ENCODE measurements at regions not wholly inside any gene's neighbourhood (a gene's known extent, or its start where the extent isn't known, plus 50 kb on each side); places are given as distances from the start of the nearest gene placed in this dataset.

DNA sequence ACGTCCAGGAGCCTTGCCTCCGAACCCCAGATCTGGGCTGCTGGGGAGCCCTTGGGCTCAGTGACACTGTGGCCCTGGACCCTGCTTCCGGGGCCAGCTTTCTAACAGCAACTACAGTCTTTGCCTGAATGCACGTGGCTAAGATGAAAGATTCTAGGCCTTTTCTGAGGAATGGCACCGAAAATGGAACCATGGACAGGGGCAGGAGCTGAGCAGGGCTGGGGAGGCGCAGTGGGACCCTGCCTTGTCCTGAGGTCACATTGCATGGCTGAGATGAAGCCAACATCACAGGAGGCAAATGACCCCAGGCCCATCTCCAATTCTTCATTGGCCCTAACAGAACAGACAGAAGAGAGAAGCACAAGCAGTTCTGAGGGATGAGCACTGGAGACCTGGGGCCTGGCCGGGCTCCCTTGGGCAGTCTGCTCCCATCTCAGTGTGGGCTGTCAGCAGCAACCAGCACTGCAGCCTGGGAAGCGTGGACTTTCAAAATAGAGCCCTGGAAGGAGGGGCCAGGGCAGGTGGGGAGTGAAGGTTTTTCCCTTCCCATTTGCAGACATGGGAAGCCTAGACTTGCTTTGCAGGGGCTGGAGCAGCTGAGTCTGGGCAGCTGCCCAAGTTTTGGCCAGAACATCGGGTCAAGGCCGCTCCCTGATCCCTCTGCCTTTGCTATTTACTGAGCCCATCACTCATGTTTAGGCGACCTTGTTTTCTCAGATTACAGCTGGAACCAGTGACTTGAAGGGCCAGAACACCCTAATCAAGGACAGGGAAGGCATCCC, 114.4 kb upstream of the TCERG1L start:
- DNase-seq: no peak

- no peak for DNase-seq
Observed at GRCh38 chr10:131426534-131426898, 115.0 kb upstream of the TCERG1L start.

GRCh38 chr10:131427281-131427680, 115.8 kb upstream of the TCERG1L start:
- DNase-seq: no peak

DNA sequence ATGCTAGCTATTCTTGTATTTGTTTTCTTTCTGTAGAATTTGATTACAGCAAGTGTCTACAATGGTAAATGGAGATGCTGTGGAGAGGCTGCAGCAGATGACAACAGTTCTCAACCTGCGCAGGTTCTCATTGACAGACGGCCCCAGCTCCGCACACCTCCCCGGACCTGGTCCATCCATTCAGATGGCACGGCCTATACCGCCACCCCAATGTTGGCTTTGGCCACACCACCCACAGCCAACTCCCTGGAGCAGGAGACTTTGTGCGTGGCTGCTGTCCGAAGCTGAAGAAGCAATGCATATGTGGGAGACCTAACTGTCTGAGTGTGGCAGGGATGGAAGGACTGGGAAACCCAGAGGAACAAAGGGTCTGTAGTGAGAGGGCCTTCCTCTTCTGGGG, 116.4 kb upstream of the TCERG1L start:
- DNase-seq: no peak

- DNase-seq: no peak
Observed at GRCh38 chr10:131429141-131429540, 117.6 kb upstream of the TCERG1L start.

DNA sequence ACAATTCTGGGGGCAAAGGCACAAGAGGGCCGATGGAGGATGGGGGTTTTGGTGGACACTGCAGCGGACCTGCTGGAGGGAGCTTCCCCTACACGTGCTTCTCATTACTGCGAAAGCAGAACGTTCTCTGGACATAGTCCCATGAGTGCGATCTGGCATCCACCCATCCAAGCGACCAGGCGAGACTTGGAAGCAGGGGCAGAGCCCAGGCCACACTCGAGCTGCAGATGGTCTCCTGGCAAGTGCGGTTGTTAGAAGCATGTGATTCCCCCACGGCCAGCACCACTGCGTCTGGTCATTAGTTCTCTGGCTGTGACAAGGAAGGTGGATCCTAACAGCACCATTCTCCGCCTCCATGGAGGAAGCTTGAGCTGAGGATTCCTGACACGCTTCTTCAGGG, 118.4 kb upstream of the TCERG1L start:
- DNase-seq: no peak

- DNase-seq: no peak
Observed at GRCh38 chr10:131430716-131431412, 119.3 kb upstream of the TCERG1L start.

DNA sequence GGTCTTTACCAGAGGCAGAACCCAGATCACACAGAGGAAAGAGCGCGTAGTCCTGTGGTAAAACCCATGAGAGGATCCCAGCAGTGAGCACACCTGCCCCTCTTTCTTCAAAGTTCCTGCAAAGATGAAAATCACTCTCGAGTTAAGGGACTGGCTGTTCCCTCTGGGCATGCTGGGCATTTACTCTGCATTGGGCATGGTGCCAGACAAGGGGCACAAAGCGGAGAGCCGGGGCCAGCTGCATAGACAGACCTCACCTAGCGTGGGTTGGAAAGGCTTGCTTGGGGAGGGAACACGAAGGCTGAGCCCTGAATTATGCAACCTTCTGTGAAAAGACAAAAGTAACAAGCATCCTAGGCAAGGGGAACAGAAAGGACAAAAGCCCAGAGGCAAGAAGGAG, 120.0 kb upstream of the TCERG1L start:
- DNase-seq: no peak

DNA sequence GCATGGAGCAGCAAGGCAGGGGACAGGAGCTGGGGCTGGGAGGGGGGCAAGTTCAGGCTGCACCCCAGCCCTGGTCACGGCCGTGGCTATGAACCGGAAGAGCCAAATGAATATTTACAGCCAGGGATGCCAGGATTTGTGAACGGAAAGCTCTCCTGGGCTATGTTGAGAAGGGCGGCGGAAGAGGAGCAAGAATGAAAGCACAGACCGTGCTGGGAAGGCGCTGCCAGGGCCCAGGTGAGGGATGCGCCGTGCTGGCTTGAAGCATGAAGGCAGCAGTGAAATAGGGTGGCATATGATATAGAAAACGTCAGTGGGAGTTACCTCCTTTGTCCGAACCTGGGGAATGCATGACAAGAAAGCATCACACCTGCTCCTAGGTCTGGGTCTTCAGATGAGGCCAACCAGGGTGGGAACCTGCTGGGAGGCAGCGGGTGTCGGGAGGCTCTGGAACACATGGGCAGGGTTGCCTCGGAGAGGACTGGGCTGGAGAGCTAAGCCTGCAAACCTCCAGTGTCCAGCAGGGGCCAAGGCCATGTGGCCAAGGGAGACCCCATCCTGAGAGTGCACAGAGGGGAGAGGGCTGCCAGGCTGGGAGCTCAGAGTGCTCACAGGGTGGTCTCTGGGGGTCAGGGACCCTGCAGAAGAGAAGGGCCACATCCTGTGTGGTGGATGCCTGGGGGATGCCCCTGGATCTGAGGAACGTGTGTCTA, 120.6 kb upstream of the TCERG1L start:
- no peak for DNase-seq

DNA sequence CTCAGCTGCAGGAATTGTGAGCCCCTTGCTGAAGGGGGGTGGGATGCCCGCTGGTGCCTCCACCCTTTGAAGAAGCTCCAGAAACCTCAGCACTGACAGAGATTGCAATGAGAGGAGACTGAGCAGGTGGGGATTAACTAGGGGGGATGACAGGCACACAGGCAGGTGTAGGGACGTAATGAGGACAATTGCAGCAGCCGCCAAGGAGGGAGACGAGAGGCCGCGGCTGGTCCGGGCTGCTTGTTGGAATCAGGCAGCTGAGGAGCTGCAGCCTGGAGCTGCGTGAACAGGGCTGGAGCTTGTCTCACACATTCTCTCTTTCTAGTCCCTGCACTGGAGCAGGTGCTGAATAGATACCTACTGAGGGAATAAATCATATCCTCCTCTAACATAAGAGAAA, 122.0 kb upstream of the TCERG1L start:
- DNase-seq: no peak

- no peak for DNase-seq
Observed at GRCh38 chr10:131435232-131435631, 123.7 kb upstream of the TCERG1L start.

GRCh38 chr10:131435760-131436457, 124.4 kb upstream of the TCERG1L start:
- no peak for DNase-seq

GRCh38 chr10:131436458-131436857, 124.9 kb upstream of the TCERG1L start:
- no peak for DNase-seq

DNA sequence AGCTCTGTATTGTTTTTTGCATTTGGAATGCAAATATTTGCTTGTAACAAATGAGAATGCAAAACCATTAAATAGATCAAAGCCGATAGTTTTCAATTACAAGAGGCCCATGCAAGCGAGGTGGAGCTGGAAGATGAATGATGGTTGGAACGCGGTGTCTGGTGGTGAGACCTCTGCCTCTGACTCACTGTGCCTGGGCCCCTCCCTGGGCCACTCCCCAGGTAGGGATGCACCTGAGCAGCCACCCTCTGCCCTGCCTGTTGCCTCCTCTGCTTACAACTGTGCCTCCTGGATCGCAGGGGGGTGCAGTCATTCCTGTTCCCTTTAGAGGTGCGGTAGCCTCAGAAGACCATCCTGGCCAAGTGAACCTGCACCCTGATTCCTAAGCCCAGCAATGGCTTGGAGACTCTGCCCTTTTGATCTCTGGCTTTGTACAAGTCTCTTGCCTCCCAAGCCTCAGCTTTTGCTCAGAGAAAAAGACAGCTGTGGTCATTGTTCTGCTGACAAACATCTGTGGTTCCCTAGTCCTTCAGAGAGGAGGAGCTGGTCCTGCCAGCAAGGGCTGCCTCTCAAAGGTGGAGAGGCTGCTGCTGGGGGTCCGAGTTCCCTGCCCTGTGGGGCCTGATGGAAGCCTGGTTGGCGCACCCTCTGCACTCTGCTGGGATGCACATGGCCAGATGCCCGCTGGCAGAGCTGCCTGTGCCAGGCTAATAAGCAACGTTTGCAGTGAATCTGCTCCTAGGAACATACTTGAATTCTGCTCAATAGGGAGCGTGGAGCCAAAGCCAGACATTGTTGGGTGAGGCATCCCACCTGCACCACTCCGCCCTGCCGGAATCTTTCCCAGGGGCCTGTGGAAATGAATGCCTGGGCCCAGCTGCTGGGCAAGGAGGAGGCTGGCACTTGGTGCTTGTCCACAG, 126.3 kb upstream of the TCERG1L start:
- no peak for DNase-seq

- no peak for DNase-seq
Observed at GRCh38 chr10:131438665-131439064, 127.1 kb upstream of the TCERG1L start.

GRCh38 chr10:131439705-131440104, 128.2 kb upstream of the TCERG1L start:
- DNase-seq: no peak

- no peak for DNase-seq
Observed at GRCh38 chr10:131440405-131441360, 129.2 kb upstream of the TCERG1L start.

DNA sequence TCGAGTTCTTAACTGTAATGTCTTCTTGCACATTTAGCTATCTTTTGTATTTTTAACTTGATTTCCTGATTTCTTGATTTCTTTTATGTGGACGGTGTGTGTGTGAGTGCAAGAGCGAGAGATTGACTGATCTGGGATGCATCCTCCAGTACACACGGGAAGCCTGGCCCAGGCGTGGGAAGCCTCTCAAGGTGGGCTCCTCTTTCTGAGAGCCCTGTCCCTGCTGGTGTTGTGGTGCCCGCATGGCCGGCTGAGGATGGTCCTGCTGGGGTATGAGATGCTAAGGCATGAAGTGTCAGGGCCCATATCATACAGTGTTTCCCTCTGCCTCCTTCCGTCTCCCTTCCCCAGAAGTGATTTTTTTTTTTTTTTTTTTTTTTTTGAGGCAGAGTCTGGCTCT, 130.8 kb upstream of the TCERG1L start:
- no peak for DNase-seq

DNA sequence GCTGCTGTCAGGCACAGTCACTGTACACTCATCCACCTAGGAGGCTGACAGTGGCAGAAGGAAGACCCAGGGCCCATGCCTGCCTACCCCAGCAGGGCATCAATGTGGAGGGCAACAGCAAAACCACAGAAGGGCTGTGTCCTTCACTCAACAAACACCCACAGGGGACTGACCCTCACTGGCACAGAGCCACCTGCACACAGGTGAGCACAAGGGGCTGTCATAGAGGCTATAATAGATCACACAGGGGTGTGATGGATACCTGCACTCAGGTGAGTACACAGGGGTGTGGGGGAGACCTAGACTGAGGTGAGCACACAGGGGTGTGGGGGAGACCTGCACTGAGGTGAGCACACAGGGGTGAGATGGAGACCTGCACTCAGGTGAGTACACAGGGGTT, 132.8 kb upstream of the TCERG1L start:
- DNase-seq: no peak

DNA sequence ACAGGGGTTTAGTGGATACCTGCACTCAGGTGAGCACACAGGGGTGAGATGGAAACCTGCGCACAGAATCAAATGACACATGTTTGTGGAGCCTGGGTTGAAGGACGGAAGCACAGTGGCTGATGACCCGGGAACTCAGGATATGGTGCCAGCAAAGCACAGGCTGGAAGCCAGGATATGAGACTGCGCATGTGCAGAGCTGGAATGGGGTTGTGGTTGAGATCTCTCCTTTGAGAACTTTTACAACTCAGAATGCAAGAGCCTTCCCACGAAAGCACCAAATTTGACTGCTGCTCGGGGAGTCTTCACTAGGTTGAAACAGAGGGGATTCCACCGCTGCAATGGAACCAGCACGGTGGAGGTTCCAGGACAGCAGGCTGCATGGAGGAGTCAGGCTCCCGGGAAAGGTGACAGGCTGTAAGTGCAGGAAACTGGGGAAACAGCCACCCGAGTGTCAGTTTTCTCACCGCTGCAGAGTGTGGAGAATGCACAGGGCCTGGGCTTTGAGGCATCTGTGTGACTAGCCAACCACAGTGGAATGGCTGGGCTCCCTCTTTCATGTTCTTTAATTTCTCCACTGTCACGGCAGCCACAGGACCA, 133.4 kb upstream of the TCERG1L start:
- DNase-seq: no peak

- no peak for DNase-seq
Observed at GRCh38 chr10:131445623-131446022, 134.1 kb upstream of the TCERG1L start.
